Neural cell (in vitro differentiated cells): ENCODE measurements at regions not wholly inside any gene's neighbourhood (a gene's known extent, or its start where the extent isn't known, plus 50 kb on each side); places are given as distances from the start of the nearest gene placed in this dataset.

Experiments
- CTCF ChIP-seq: fragments of 450-650 bp; IDR thresholded peaks from 2 replicates; pipeline ENCODE4 v1.5.1; 2014; ENCODE audit warnings: antibody characterized with exemption, mild to moderate bottlenecking, moderate library complexity; ENCODE audit not compliant: poor library complexity, severe bottlenecking
- EP300 ChIP-seq: fragments of 450-650 bp; conservative IDR thresholded peaks from 2 replicates; pipeline ENCODE4 v1.6.1; 2014; ENCODE audit warnings: antibody characterized with exemption, mild to moderate bottlenecking, moderate library complexity; ENCODE audit not compliant: poor library complexity, severe bottlenecking
- EZH2 ChIP-seq: fragments of 200-600, 300-800 bp; shearing (Covaris generic), sonication (generic); IDR thresholded peaks from 2 replicates; pipeline ENCODE4 v1.6.1; 2014; ENCODE audit warnings: antibody characterized with exemption, low read length, borderline replicate concordance, mild to moderate bottlenecking; ENCODE audit not compliant: insufficient read depth, poor library complexity, severe bottlenecking
- MXI1 ChIP-seq: fragments of 450-650 bp; conservative IDR thresholded peaks from 2 replicates; pipeline ENCODE4 v1.6.1; 2014; ENCODE audit warnings: antibody characterized with exemption, mild to moderate bottlenecking; ENCODE audit not compliant: poor library complexity, severe bottlenecking
- POLR2AphosphoS5 ChIP-seq: IDR thresholded peaks from 2 replicates; pipeline ENCODE4 v1.6.1; 2012
- RAD21 ChIP-seq: fragments of 450-650 bp; conservative IDR thresholded peaks from 2 replicates; pipeline ENCODE4 v1.6.1; 2014; ENCODE audit warnings: antibody characterized with exemption, mild to moderate bottlenecking, moderate library complexity
- SMC3 ChIP-seq: fragments of 450-650 bp; conservative IDR thresholded peaks from 2 replicates; pipeline ENCODE4 v1.6.1; 2014; ENCODE audit warnings: antibody characterized with exemption, mild to moderate bottlenecking, moderate library complexity; ENCODE audit not compliant: poor library complexity
- TAF1 ChIP-seq: IDR thresholded peaks from 2 replicates; pipeline ENCODE4 v1.6.1; 2012; ENCODE audit warnings: low read depth
- TF ChIP-seq, protein P1 (sequence below): IDR thresholded peaks from 2 replicates; pipeline ENCODE4 v1.6.1; 2012; ENCODE audit warnings: borderline replicate concordance

DNA sequence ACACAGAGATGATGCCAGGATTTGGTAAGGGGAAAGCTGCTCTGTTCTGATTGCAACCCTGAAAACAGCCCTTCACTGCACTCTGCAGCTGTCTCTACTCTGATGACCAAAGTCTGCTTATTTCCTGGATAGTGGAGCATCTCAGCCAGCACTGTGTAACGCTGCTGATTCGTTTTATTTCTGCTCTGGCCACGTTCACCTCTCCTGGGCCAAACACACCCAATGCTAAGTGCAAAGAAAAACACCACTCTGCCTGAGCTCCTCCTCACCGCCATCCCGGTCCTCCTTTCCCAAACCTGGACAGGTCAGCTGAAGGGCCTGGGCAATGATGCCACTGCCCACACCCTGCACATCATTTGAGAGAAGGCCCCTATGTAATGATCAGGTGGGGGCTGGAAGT is 529.3 kb upstream of the B3GAT1 start:
- no peak for TF ChIP-seq EP300
- TF ChIP-seq CTCF: no peak
- no peak for TF ChIP-seq POLR2AphosphoS5
- TF ChIP-seq EZH2: no peak
- TF ChIP-seq, protein P1, sequence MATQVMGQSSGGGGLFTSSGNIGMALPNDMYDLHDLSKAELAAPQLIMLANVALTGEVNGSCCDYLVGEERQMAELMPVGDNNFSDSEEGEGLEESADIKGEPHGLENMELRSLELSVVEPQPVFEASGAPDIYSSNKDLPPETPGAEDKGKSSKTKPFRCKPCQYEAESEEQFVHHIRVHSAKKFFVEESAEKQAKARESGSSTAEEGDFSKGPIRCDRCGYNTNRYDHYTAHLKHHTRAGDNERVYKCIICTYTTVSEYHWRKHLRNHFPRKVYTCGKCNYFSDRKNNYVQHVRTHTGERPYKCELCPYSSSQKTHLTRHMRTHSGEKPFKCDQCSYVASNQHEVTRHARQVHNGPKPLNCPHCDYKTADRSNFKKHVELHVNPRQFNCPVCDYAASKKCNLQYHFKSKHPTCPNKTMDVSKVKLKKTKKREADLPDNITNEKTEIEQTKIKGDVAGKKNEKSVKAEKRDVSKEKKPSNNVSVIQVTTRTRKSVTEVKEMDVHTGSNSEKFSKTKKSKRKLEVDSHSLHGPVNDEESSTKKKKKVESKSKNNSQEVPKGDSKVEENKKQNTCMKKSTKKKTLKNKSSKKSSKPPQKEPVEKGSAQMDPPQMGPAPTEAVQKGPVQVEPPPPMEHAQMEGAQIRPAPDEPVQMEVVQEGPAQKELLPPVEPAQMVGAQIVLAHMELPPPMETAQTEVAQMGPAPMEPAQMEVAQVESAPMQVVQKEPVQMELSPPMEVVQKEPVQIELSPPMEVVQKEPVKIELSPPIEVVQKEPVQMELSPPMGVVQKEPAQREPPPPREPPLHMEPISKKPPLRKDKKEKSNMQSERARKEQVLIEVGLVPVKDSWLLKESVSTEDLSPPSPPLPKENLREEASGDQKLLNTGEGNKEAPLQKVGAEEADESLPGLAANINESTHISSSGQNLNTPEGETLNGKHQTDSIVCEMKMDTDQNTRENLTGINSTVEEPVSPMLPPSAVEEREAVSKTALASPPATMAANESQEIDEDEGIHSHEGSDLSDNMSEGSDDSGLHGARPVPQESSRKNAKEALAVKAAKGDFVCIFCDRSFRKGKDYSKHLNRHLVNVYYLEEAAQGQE: no peak
- TF ChIP-seq SMC3: no peak
- TF ChIP-seq TAF1: no peak
- no peak for TF ChIP-seq RAD21
- TF ChIP-seq MXI1: no peak
